ENCODE measurements at regions not wholly inside any gene's neighbourhood (a gene's known extent, or its start where the extent isn't known, plus 50 kb on each side); places are given as distances from the start of the nearest gene placed in this dataset.

GRCh38 chr13:74191410-74191809 lies 57.2 kb upstream of the KLF12 start:
- no peak for DNase-seq
- ATAC-seq (ENCODE audit: low FRiP score) = no peak
- WGBS, 2 donors = 73 to 83% methylated on average over 3 of the region's 3 CpGs
- no peaks in the 10 kb centered on the region for H3K9me3 ChIP-seq (ENCODE audit: control insufficient read depth, low read length)
- no peaks in the 10 kb centered on the region for H3K27me3 ChIP-seq (ENCODE audit: control insufficient read depth in 1 of 2, insufficient read depth in 2 of 2, low read length in 1 of 2)
- intact Hi-C loops (cut with DNase I) = no loop called here
- H3K4me3 ChIP-seq (ENCODE audit: low read length in 2 of 2) = no peak overlapping the region
- H3K36me3 ChIP-seq (ENCODE audit: control insufficient read depth in 1 of 2, insufficient read depth in 2 of 2, low read length in 1 of 2) = no peaks in the 10 kb centered on the region
- no peak overlapping the region for H3K27ac ChIP-seq (ENCODE audit: low read depth in 1 of 2, low read length in 2 of 2)
- no peaks in the 10 kb centered on the region for H3K4me1 ChIP-seq (ENCODE audit: control insufficient read depth in 1 of 2, insufficient read depth in 2 of 2, low read length in 2 of 2)

GRCh38 chr13:74190999-74191398 lies 56.8 kb upstream of the KLF12 start:
- no peak for ATAC-seq (ENCODE audit: low FRiP score)
- no peak overlapping the region for H3K27ac ChIP-seq (ENCODE audit: low read depth in 1 of 2, low read length in 2 of 2)
- no peaks in the 10 kb centered on the region for H3K4me1 ChIP-seq (ENCODE audit: control insufficient read depth in 1 of 2, insufficient read depth in 2 of 2, low read length in 2 of 2)
- DNase-seq = no peak
- no peak overlapping the region for H3K4me3 ChIP-seq (ENCODE audit: low read length in 2 of 2)
- H3K9me3 ChIP-seq (ENCODE audit: control insufficient read depth, low read length) = no peaks in the 10 kb centered on the region
- WGBS, 2 donors = 70 to 74% methylated on average over 1 of the region's 1 CpG
- no peaks in the 10 kb centered on the region for H3K36me3 ChIP-seq (ENCODE audit: control insufficient read depth in 1 of 2, insufficient read depth in 2 of 2, low read length in 1 of 2)
- H3K27me3 ChIP-seq (ENCODE audit: control insufficient read depth in 1 of 2, insufficient read depth in 2 of 2, low read length in 1 of 2) = no peaks in the 10 kb centered on the region
- intact Hi-C loops (cut with DNase I) = no loop called here

- intact Hi-C loops (cut with DNase I) = no loop called here
- Histone ChIP-seq H3K27ac (ENCODE audit: low read depth in 1 of 2, low read length in 2 of 2) (no peak overlapping the region), H3K9me3 (ENCODE audit: control insufficient read depth, low read length) (no peaks in the 10 kb centered on the region), H3K36me3 (ENCODE audit: control insufficient read depth in 1 of 2, insufficient read depth in 2 of 2, low read length in 1 of 2) (no peaks in the 10 kb centered on the region), H3K4me3 (ENCODE audit: low read length in 2 of 2) (no peak overlapping the region), H3K4me1 (ENCODE audit: control insufficient read depth in 1 of 2, insufficient read depth in 2 of 2, low read length in 2 of 2) (no peaks in the 10 kb centered on the region), H3K27me3 (ENCODE audit: control insufficient read depth in 1 of 2, insufficient read depth in 2 of 2, low read length in 1 of 2) (no peaks in the 10 kb centered on the region)
- ATAC-seq (ENCODE audit: low FRiP score) = no peak
- 70 to 73% methylated on average over 2 of the region's 2 CpGs for WGBS, 2 donors
- no peak for DNase-seq
Observed at GRCh38 chr13:74187564-74187963, 53.4 kb upstream of the KLF12 start.

GRCh38 chr13:74184283-74184682 lies 50.1 kb upstream of the KLF12 start:
- H3K4me3 ChIP-seq (ENCODE audit: low read length in 2 of 2) = no peak overlapping the region
- intact Hi-C loops (cut with DNase I) = no loop called here
- no peak for ATAC-seq (ENCODE audit: low FRiP score)
- no peaks in the 10 kb centered on the region for H3K9me3 ChIP-seq (ENCODE audit: control insufficient read depth, low read length)
- WGBS, 2 donors = 89 to 94% methylated on average over 1 of the region's 1 CpG
- no peaks in the 10 kb centered on the region for H3K36me3 ChIP-seq (ENCODE audit: control insufficient read depth in 1 of 2, insufficient read depth in 2 of 2, low read length in 1 of 2)
- no peak overlapping the region for H3K27ac ChIP-seq (ENCODE audit: low read depth in 1 of 2, low read length in 2 of 2)
- DNase-seq = no peak
- no peaks in the 10 kb centered on the region for H3K27me3 ChIP-seq (ENCODE audit: control insufficient read depth in 1 of 2, insufficient read depth in 2 of 2, low read length in 1 of 2)
- no peaks in the 10 kb centered on the region for H3K4me1 ChIP-seq (ENCODE audit: control insufficient read depth in 1 of 2, insufficient read depth in 2 of 2, low read length in 2 of 2)
